ENCODE measurements at regions not wholly inside any gene's neighbourhood (a gene's known extent, or its start where the extent isn't known, plus 50 kb on each side); places are given as distances from the start of the nearest gene placed in this dataset.

DNA sequence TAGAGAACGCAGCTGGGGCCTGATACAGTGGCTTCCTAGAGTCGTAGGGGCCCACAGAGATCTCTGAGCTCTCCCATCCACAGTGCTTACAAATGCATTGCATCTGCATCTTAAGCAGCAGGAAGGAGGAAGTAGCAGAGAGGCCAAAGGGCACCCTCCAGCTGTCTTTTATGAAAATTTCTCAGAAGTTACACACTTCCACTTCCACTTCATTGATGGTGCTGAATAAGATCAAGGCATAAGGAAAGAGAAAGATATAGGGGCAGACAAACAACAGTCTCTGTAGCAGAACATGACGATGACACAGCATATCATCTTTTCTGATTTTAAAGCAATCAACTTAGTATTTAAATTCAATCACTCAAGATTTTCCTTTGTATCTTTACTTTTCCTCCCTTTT lies 51.6 kb upstream of the ABCC9 start (continued):
- TF ChIP-seq MTA1 (IDR thresholded peaks at IDR 0.05; ENCODE audit: borderline replicate concordance): no peak
- TF ChIP-seq NR2C1 (IDR thresholded peaks at IDR 0.05): peak; percentile 84
- TF ChIP-seq NR2C1 (tag; IDR thresholded peaks at IDR 0.05): peak; percentile 81
- TF ChIP-seq GTF2B (IDR thresholded peaks at IDR 0.05; ENCODE audit: extremely low read depth, insufficient read length): no peak
- TF ChIP-seq PPARD (CRISPR knock-in tag; IDR thresholded peaks at IDR 0.05): no peak
- TF ChIP-seq ZNF282 (CRISPR knock-in tag; IDR thresholded peaks at IDR 0.05): no peak
- TF ChIP-seq CXXC5 (CRISPR knock-in tag; IDR thresholded peaks at IDR 0.05): 0 out of 2 replicates have a peak, but pooled peaks have one; percentile 23
- TF ChIP-seq ZNF780A (CRISPR knock-in tag; IDR thresholded peaks at IDR 0.05): no peak
- TF ChIP-seq, protein P1, sequence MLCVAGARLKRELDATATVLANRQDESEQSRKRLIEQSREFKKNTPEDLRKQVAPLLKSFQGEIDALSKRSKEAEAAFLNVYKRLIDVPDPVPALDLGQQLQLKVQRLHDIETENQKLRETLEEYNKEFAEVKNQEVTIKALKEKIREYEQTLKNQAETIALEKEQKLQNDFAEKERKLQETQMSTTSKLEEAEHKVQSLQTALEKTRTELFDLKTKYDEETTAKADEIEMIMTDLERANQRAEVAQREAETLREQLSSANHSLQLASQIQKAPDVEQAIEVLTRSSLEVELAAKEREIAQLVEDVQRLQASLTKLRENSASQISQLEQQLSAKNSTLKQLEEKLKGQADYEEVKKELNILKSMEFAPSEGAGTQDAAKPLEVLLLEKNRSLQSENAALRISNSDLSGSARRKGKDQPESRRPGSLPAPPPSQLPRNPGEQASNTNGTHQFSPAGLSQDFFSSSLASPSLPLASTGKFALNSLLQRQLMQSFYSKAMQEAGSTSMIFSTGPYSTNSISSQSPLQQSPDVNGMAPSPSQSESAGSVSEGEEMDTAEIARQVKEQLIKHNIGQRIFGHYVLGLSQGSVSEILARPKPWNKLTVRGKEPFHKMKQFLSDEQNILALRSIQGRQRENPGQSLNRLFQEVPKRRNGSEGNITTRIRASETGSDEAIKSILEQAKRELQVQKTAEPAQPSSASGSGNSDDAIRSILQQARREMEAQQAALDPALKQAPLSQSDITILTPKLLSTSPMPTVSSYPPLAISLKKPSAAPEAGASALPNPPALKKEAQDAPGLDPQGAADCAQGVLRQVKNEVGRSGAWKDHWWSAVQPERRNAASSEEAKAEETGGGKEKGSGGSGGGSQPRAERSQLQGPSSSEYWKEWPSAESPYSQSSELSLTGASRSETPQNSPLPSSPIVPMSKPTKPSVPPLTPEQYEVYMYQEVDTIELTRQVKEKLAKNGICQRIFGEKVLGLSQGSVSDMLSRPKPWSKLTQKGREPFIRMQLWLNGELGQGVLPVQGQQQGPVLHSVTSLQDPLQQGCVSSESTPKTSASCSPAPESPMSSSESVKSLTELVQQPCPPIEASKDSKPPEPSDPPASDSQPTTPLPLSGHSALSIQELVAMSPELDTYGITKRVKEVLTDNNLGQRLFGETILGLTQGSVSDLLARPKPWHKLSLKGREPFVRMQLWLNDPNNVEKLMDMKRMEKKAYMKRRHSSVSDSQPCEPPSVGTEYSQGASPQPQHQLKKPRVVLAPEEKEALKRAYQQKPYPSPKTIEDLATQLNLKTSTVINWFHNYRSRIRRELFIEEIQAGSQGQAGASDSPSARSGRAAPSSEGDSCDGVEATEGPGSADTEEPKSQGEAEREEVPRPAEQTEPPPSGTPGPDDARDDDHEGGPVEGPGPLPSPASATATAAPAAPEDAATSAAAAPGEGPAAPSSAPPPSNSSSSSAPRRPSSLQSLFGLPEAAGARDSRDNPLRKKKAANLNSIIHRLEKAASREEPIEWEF (CRISPR knock-in tag; IDR thresholded peaks at IDR 0.05): no peak
- TF ChIP-seq, protein P2, sequence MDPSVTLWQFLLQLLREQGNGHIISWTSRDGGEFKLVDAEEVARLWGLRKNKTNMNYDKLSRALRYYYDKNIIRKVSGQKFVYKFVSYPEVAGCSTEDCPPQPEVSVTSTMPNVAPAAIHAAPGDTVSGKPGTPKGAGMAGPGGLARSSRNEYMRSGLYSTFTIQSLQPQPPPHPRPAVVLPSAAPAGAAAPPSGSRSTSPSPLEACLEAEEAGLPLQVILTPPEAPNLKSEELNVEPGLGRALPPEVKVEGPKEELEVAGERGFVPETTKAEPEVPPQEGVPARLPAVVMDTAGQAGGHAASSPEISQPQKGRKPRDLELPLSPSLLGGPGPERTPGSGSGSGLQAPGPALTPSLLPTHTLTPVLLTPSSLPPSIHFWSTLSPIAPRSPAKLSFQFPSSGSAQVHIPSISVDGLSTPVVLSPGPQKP (CRISPR knock-in tag; IDR thresholded peaks at IDR 0.05): no peak
- TF ChIP-seq CTBP1 (IDR thresholded peaks at IDR 0.05; ENCODE audit: borderline replicate concordance): peak; percentile 70
- no peak for TF ChIP-seq KHSRP (IDR thresholded peaks at IDR 0.05)
- 0 out of 4 replicates have a peak, but pooled peaks of 1 of the 2 experiments have one; percentile 30 for TF ChIP-seq HDAC1 (IDR thresholded peaks at IDR 0.05)
- peak in 1 of 2 experiments; percentile 65; a peak in 1 of 4 replicates for TF ChIP-seq ETV6 (IDR thresholded peaks at IDR 0.05; ENCODE audit: borderline replicate concordance in 1 of 2, low read depth in 2 of 2, low read length in 1 of 2)
- TF ChIP-seq ETV6 (CRISPR knock-in tag; IDR thresholded peaks at IDR 0.05; ENCODE audit: borderline replicate concordance): no peak
- TF ChIP-seq HDAC8 (tag; IDR thresholded peaks at IDR 0.05): no peak
- TF ChIP-seq POLR2AphosphoS2 (IDR thresholded peaks at IDR 0.05; ENCODE audit: low read length): no peak
- TF ChIP-seq, protein P3, sequence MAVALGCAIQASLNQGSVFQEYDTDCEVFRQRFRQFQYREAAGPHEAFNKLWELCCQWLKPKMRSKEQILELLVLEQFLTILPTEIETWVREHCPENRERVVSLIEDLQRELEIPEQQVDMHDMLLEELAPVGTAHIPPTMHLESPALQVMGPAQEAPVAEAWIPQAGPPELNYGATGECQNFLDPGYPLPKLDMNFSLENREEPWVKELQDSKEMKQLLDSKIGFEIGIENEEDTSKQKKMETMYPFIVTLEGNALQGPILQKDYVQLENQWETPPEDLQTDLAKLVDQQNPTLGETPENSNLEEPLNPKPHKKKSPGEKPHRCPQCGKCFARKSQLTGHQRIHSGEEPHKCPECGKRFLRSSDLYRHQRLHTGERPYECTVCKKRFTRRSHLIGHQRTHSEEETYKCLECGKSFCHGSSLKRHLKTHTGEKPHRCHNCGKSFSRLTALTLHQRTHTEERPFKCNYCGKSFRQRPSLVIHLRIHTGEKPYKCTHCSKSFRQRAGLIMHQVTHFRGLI (CRISPR knock-in tag; IDR thresholded peaks at IDR 0.05): no peak
- no peak for TF ChIP-seq RBM15 (IDR thresholded peaks at IDR 0.05; ENCODE audit: insufficient read depth, low read length)
- no peak for TF ChIP-seq MEIS2 (IDR thresholded peaks at IDR 0.05; ENCODE audit: partially characterized antibody)

All from K562 (cell line).